C4-2B (cell line): ENCODE measurements at regions not wholly inside any gene's neighbourhood (a gene's known extent, or its start where the extent isn't known, plus 50 kb on each side); places are given as distances from the start of the nearest gene placed in this dataset.

Experiments
- ZFX ChIP-seq: fragments of 450-650 bp; IDR thresholded peaks from 2 replicates; pipeline ENCODE4 v1.6.1; 2017
- TF ChIP-seq, protein P1 (sequence below): fragments of 450-650 bp; conservative IDR thresholded peaks from 2 replicates; pipeline ENCODE4 v1.5.1; 2017; ENCODE audit warnings: mild to moderate bottlenecking

DNA sequence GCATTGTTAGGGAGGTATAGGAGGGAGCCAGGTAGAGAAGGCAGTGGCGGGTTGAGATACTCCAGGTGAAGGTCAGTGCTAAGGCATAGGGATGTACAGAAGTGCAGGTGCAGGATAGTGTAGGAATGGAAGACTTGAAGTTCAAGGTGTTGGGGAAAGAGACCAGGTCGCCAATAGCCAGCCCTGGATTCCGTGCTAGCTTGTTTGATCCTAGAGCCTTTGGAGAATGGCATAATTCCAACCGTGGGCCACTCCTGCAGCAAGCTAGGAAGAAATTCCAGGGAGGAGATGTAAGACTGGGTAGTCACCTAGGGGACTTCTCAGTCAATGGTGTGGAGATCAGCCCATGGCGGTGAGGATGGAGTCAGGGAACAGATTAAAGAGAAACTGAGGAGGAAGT, 272.7 kb downstream of the RPS24 start:
- TF ChIP-seq, protein P1, sequence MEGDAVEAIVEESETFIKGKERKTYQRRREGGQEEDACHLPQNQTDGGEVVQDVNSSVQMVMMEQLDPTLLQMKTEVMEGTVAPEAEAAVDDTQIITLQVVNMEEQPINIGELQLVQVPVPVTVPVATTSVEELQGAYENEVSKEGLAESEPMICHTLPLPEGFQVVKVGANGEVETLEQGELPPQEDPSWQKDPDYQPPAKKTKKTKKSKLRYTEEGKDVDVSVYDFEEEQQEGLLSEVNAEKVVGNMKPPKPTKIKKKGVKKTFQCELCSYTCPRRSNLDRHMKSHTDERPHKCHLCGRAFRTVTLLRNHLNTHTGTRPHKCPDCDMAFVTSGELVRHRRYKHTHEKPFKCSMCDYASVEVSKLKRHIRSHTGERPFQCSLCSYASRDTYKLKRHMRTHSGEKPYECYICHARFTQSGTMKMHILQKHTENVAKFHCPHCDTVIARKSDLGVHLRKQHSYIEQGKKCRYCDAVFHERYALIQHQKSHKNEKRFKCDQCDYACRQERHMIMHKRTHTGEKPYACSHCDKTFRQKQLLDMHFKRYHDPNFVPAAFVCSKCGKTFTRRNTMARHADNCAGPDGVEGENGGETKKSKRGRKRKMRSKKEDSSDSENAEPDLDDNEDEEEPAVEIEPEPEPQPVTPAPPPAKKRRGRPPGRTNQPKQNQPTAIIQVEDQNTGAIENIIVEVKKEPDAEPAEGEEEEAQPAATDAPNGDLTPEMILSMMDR: no peak
- no peak for TF ChIP-seq ZFX
